ENCODE measurements at regions not wholly inside any gene's neighbourhood (a gene's known extent, or its start where the extent isn't known, plus 50 kb on each side); places are given as distances from the start of the nearest gene placed in this dataset.

DNA sequence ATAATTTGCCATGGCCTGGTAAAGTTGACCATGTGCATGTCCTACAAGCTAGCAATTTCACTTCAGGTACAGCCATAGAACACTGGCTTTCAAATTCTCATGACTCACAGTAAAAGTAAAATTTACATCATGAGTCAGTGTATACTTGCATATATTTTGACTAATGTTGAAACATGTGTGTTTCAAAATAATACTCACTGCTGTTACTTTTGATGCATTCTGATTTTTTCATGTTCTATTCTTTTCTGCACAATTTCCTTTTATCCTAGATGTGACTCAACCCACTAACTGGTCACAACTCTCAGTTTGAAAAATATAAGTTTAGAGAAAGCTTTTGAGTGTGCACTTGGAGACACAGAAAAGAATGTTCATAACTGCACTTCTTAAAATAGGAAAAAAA is 365.7 kb downstream of the FGF13 start:
- TF ChIP-seq CTCF (IDR thresholded peaks at IDR 0.05; ENCODE audit: low read depth, low read length) (no peak), EZH2phosphoT487 (IDR thresholded peaks at IDR 0.05; ENCODE audit: low read depth) (no peak)
